ENCODE measurements at regions not wholly inside any gene's neighbourhood (a gene's known extent, or its start where the extent isn't known, plus 50 kb on each side); places are given as distances from the start of the nearest gene placed in this dataset.

DNA sequence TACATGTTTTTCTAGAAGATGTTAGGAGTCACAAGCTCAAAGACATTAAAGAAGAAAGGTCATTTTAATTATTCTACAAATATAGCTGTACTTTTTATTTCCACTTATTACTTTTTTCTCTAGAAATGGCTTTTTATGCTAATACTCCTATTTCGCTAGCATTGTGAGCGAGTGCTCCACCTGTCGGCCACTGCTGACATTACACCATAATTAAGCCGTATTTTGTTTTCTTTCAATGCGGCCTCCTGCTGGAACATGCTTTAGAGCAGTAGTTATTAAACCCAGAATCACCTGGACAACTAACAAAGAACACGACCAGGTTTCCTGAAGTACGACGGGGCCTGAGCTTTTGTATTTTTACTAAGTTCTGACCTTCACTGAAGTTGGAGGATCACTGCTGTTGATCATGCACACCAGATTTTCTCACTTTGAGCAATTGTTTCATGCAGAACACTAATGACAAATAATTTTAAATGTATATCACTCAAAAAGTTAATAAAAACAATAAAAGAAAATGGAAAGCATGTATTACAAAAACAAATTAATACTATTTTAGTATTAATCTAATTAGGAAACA, 74.1 kb upstream of the PAK5 start:
- Mint-ChIP-seq H3K36me3 (no peaks in the 10 kb centered on the region), H3K4me3 (no peak overlapping the region), H3K4me1 (no peaks in the 10 kb centered on the region), H3K27ac (no peak overlapping the region), H3K27me3 (peaks cover 15% of the 10 kb centered on the region), H3K9me3 (ENCODE audit: low read depth) (no peaks in the 10 kb centered on the region)
- DNase-seq (peak; percentile 44), ATAC-seq (no peak)
- CTCF ChIA-PET = interaction anchor here (0.8 to 4.7 kb wide), 6 partner anchors 17 to 505 kb away, joined by 3 to 32 read pairs (median 3); no protein-coding TSS in a partner anchor

DNA sequence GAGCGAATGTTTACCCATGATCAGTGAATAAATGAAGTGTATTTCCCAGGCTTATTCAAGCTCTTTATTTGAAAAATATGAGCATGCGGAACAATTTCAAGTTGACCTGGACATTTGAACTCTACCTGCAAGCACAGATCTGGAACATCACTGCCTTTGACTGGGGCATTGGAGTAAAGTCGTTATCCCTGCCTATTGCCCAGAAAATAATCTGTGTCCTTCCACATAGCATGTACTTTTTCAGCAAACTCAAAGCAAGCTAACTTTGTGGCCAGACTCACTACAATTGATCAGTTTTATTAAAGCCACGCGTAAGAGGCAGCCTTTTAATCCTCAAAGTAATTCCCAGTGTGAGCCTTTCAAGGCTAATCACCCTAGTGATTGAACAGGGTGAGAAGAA, 73.4 kb upstream of the PAK5 start:
- CTCF ChIA-PET = interaction anchor here (0.8 to 4.7 kb wide), 6 partner anchors 16 to 504 kb away, joined by 3 to 32 read pairs (median 3); no protein-coding TSS in a partner anchor
- peaks cover 14% of the 10 kb centered on the region for H3K27me3 Mint-ChIP-seq
- no peaks in the 10 kb centered on the region for H3K4me1 Mint-ChIP-seq
- H3K9me3 Mint-ChIP-seq (ENCODE audit: low read depth) = no peaks in the 10 kb centered on the region
- ATAC-seq = no peak
- H3K27ac Mint-ChIP-seq = no peak overlapping the region
- no peak overlapping the region for H3K4me3 Mint-ChIP-seq
- no peak for DNase-seq
- no peaks in the 10 kb centered on the region for H3K36me3 Mint-ChIP-seq

DNA sequence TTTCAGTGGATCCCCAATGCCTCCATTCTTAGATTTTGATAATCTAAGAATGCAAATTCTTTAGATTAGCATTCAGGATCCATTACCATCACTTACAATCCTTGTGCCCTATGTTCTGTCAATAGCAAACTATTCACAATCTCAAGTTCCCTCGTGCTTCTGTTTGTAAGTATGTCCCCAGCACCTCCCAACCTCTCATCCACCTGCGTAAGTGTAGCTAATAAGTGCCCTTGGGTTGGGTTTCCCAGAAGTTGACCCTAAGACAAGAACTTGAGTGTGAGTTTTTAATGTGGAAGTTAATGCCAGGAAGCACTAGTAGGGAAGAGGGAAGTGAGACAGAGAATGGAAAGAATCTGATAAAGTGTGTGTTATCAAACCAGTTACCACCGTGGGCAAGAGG, 72.6 kb upstream of the PAK5 start:
- CTCF ChIA-PET = interaction anchor here (4.7 kb wide), 1 partner anchor 294 kb away, joined by 32 read pairs; no protein-coding TSS in a partner anchor
- DNase-seq (no peak), ATAC-seq (no peak)
- H3K4me1 Mint-ChIP-seq = no peaks in the 10 kb centered on the region
- H3K27ac Mint-ChIP-seq = no peak overlapping the region
- no peaks in the 10 kb centered on the region for H3K36me3 Mint-ChIP-seq
- no peaks in the 10 kb centered on the region for H3K9me3 Mint-ChIP-seq (ENCODE audit: low read depth)
- no peak overlapping the region for H3K4me3 Mint-ChIP-seq
- peaks cover 7% of the 10 kb centered on the region for H3K27me3 Mint-ChIP-seq

DNA sequence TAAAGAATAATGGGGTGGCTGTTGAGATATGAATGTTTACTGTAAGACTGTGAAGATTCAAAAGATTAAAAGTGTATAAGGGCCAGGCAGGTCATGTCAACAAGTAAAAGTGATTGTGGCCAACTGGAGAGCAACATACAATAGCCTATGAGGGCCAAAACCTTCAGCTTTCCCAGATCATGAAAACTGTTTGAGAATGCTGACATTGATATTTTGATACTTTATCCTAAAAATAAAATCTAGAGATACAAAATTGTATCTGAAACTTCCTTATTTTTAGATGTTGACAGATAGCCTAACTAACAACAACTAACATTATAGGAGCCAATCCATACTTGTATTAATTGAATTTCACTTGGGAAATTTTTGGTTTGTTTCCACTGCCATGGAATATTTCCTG, 70.3 kb upstream of the PAK5 start:
- no peak overlapping the region for H3K4me3 Mint-ChIP-seq
- no peak for DNase-seq
- H3K27ac Mint-ChIP-seq = no peak overlapping the region
- H3K9me3 Mint-ChIP-seq (ENCODE audit: low read depth) = no peaks in the 10 kb centered on the region
- CTCF ChIA-PET = interaction anchor here (2.5 kb wide), 1 partner anchor 292 kb away, joined by 10 read pairs; no protein-coding TSS in a partner anchor
- H3K27me3 Mint-ChIP-seq = peaks cover 6% of the 10 kb centered on the region
- ATAC-seq = no peak
- no peaks in the 10 kb centered on the region for H3K36me3 Mint-ChIP-seq
- no peaks in the 10 kb centered on the region for H3K4me1 Mint-ChIP-seq

DNA sequence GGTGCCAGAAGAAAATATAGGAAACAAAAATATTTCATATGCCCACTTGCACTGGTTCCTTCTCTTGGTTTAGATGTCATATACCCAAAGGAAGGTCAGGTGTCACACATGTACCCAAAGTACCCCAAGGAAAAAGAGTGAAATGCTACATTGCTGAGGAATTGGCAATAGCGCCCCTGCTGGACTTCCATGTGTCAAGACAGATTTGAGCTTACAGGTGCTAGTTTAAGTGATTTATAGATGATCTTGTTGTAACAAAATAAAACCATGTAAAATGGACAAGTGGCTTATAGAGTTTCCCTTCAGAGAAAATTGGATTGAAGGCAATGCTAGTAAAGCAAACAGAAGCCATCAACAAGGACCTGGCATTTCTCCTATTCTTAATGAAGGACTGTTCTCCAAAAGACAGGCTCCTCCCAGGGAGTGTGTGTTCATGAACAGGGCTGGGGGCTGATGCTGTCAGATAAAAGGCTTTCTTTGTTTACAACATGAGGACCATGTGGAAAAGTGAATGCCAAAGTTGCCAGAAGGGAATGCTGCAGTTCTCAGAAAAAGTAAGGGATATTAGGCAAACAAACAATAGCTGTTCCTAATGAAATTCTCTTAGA, 64.3 kb upstream of the PAK5 start:
- CTCF ChIA-PET = interaction anchor here (0.8 to 1.5 kb wide), 3 partner anchors 11 to 15 kb away, joined by 3 to 5 read pairs (median 3); no protein-coding TSS in a partner anchor
- Mint-ChIP-seq H3K9me3 (ENCODE audit: low read depth) (no peaks in the 10 kb centered on the region), H3K27me3 (peaks cover 12% of the 10 kb centered on the region), H3K36me3 (no peaks in the 10 kb centered on the region), H3K4me3 (no peak overlapping the region), H3K4me1 (no peaks in the 10 kb centered on the region), H3K27ac (no peak overlapping the region)
- ATAC-seq = no peak
- no peak for DNase-seq

DNA sequence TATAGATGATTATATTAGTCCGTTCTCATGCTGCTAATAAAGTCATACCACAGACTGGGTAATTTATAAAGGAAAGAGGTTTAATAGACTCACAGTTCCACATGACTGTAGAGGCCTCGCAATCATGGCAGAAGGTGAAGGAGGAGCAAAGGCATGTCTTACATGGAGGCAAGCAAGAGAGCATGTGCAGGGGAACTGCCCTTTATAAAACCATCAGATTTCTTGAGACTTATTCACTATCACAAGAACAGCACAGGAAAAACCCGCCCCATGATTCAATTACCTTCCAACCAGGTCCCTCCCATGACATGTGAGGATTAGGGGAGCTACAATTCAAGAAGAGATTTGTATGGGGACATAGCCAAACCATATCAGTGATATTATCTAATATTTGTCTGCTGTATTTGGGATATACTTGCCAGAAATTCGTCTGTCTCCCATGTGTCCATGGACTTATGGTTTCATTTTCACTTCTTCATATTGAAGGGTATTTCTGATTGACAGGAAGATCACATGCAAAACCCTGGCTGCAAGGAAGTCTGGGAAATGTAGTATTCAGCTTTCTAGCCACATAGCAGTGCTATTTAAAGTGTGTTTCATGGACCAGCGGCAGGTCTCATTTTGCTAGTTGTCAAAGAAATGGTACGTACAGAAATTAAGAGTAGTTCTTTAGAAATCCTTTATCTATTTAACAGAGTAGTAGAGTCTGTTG, 50.5 kb upstream of the PAK5 start:
- ATAC-seq (peak; percentile 58), DNase-seq (no peak)
- H3K36me3 Mint-ChIP-seq = no peaks in the 10 kb centered on the region
- no peaks in the 10 kb centered on the region for H3K9me3 Mint-ChIP-seq (ENCODE audit: low read depth)
- no peaks in the 10 kb centered on the region for H3K27me3 Mint-ChIP-seq
- CTCF ChIA-PET = interaction anchor here (1.2 kb wide), 1 partner anchor 14 kb away, joined by 3 read pairs; no protein-coding TSS in a partner anchor
- H3K4me3 Mint-ChIP-seq = peak overlapping the region; percentile 59
- H3K27ac Mint-ChIP-seq = peak overlapping the region; percentile 37
- H3K4me1 Mint-ChIP-seq = peaks cover 4% of the 10 kb centered on the region
